Lower leg skin (tissue), 4 donors: ENCODE measurements at regions not wholly inside any gene's neighbourhood (a gene's known extent, or its start where the extent isn't known, plus 50 kb on each side); places are given as distances from the start of the nearest gene placed in this dataset.

Experiments used
- DNase-seq, 2 donors: peaks; one replicate each; pipeline ENCODE4 v3.0.0-alpha.2; 2019; ENCODE audit warnings: low spot score in 2 of 2
- H3K4me3 ChIP-seq: fragments of 200-600 bp; sonication (generic); 2 replicates; pipeline ENCODE4 v1.5.1; 2017; ENCODE audit warnings: mild to moderate bottlenecking, low read depth; ENCODE audit not compliant: poor library complexity, severe bottlenecking
- CTCF ChIP-seq, 3 donors: fragments of 450-650 bp; IDR thresholded peaks; one replicate each; pipeline ENCODE4 v1.5.1; 2016; ENCODE audit warnings: antibody characterized with exemption in 3 of 3, mild to moderate bottlenecking in 3 of 3, moderate library complexity in 2 of 3
- POLR2A ChIP-seq, 2 donors: fragments of 450-650 bp; IDR thresholded peaks; one replicate each; pipeline ENCODE4 v1.6.1; 2016 to 2017; ENCODE audit warnings: antibody characterized with exemption in 2 of 2, mild to moderate bottlenecking in 1 of 2, moderate library complexity in 1 of 2
- WGBS, 2 donors: methylation state at CpG; one replicate each; pipeline ENCODE4 v1.1.5; 2018; 5-methylcytosine and 5-hydroxymethylcytosine counted together
- intact Hi-C: fragments of 100-400 bp; cut with DNase I; formaldehyde crosslinking; loops from one replicate; pipeline ENCODE4 v1.15.0; 2023; ENCODE audit warnings: low total_unique reads

GRCh38 chr15:31250033-31250432 lies 76.6 kb upstream of the KLF13 start:
- H3K4me3 ChIP-seq, result no peak overlapping the region
- 90 to 94% methylated on average over 8 to 9 of the region's 9 CpGs for WGBS, 2 donors
- intact Hi-C loops, result no loop called here
- TF ChIP-seq POLR2A (IDR thresholded peaks at IDR 0.05) (no peak), CTCF (IDR thresholded peaks at IDR 0.05) (no peak)
- no peak for DNase-seq

GRCh38 chr15:31251165-31251564 lies 75.5 kb upstream of the KLF13 start:
- no peak overlapping the region for H3K4me3 ChIP-seq
- 72 to 80% methylated on average over 7 of the region's 7 CpGs for WGBS, 2 donors
- DNase-seq, result no peak
- intact Hi-C loops, result no loop called here
- TF ChIP-seq CTCF (IDR thresholded peaks at IDR 0.05) (no peak), POLR2A (IDR thresholded peaks at IDR 0.05) (no peak)

GRCh38 chr15:31252171-31252785 lies 74.4 kb upstream of the KLF13 start:
- 77 to 81% methylated on average over 8 of the region's 8 CpGs for WGBS, 2 donors
- no peak for DNase-seq
- intact Hi-C loops, result no loop called here
- no peak for TF ChIP-seq CTCF (IDR thresholded peaks at IDR 0.05)
- TF ChIP-seq POLR2A (IDR thresholded peaks at IDR 0.05), result no peak
- no peak overlapping the region for H3K4me3 ChIP-seq

GRCh38 chr15:31254431-31255175 lies 72.0 kb upstream of the KLF13 start:
- WGBS, 2 donors, result 43 to 48% methylated on average over 7 of the region's 7 CpGs
- no peak overlapping the region for H3K4me3 ChIP-seq
- TF ChIP-seq CTCF (IDR thresholded peaks at IDR 0.05) (no peak), POLR2A (IDR thresholded peaks at IDR 0.05) (no peak)
- intact Hi-C loops, result no loop called here
- DNase-seq, result peak in 1 of 2 donors; percentile 49

GRCh38 chr15:31255176-31255510 lies 71.5 kb upstream of the KLF13 start:
- 94 to 95% methylated on average over 5 of the region's 5 CpGs for WGBS, 2 donors
- H3K4me3 ChIP-seq, result no peak overlapping the region
- DNase-seq, result no peak
- TF ChIP-seq CTCF (IDR thresholded peaks at IDR 0.05), result no peak
- TF ChIP-seq POLR2A (IDR thresholded peaks at IDR 0.05), result no peak
- intact Hi-C loops, result no loop called here
